Panc1 (cell line): ENCODE measurements at regions not wholly inside any gene's neighbourhood (a gene's known extent, or its start where the extent isn't known, plus 50 kb on each side); places are given as distances from the start of the nearest gene placed in this dataset.

ENCODE experiments used
- ATAC-seq: fragments of 200-7000 bp; cut with Tn5 transposase; 2 replicates; pipeline ENCODE4 v1.9.1; 2020; ENCODE audit warnings: mild to moderate bottlenecking, moderate library complexity
- BruUV-seq: library from RNA; stranded (reverse); fragments of 400-500 nt; replicated peaks from 2 replicates; lab custom pipeline; 2021; lab: Mats Ljungman, UMichigan
- CTCF ChIA-PET: fragments of 300-600 bp; sonication (Branson Sonifier 250); formaldehyde crosslinking; loops from one replicate; lab custom pipeline; 2022; ENCODE audit warnings: antibody characterized with exemption; lab: Charles Lee
- POLR2A ChIA-PET: fragments of 300-600 bp; sonication (Branson Sonifier 250); formaldehyde crosslinking; loops from one replicate; lab custom pipeline; 2022; ENCODE audit warnings: antibody characterized with exemption; lab: Charles Lee
- DNase-seq: peaks from one replicate; pipeline ENCODE4 v3.0.0-alpha.2; 2010; ENCODE audit warnings: low read depth, low spot score
- H3K27ac ChIP-seq: 2 replicates; pipeline ENCODE4 v1.5.1; 2011; ENCODE audit warnings: mild to moderate bottlenecking, low read length, inconsistent platforms
- H3K27me3 ChIP-seq: fragments of 200-500 bp; sonication (Bioruptor generic); 2 replicates; pipeline ENCODE4 v1.6.0; 2014; ENCODE audit warnings: low read length, inconsistent platforms; ENCODE audit not compliant: control insufficient read depth, insufficient read depth
- H3K36me3 ChIP-seq: fragments of 200-500 bp; sonication (Bioruptor generic); 2 replicates; pipeline ENCODE4 v1.5.1; 2014; ENCODE audit warnings: inconsistent platforms, mild to moderate bottlenecking, low read length, moderate library complexity; ENCODE audit not compliant: control insufficient read depth, insufficient read depth
- H3K4me1 ChIP-seq: 2 replicates; pipeline ENCODE4 v1.5.1; 2011; ENCODE audit warnings: inconsistent platforms, mild to moderate bottlenecking, low read length, moderate library complexity; ENCODE audit not compliant: control insufficient read depth, insufficient read depth
- H3K4me3 ChIP-seq, 2 experiments: 2 replicates each; pipeline ENCODE4 v1.5.1; 2011 to 2012; ENCODE audit warnings: low read depth in 2 of 2, low read length in 2 of 2, mild to moderate bottlenecking in 2 of 2, inconsistent platforms in 1 of 2, moderate library complexity in 1 of 2
- H3K9me3 ChIP-seq: fragments of 200-500 bp; sonication (Bioruptor generic); 2 replicates; pipeline ENCODE4 v1.5.1; 2014; ENCODE audit warnings: low read depth, mild to moderate bottlenecking, inconsistent platforms, low read length, moderate library complexity; ENCODE audit not compliant: control insufficient read depth, insufficient read depth
- POLR2AphosphoS5 ChIP-seq: IDR thresholded peaks from 2 replicates; pipeline ENCODE4 v1.6.1; 2012; ENCODE audit warnings: mild to moderate bottlenecking, low read depth, low read length, moderate library complexity
- SIN3A ChIP-seq: IDR thresholded peaks from 2 replicates; pipeline ENCODE4 v1.6.1; 2012; ENCODE audit warnings: low read depth, mild to moderate bottlenecking, low read length, moderate library complexity, borderline replicate concordance; ENCODE audit not compliant: insufficient read depth
- TCF7L2 ChIP-seq: IDR thresholded peaks from 2 replicates; pipeline ENCODE4 v1.6.1; 2011; ENCODE audit warnings: mild to moderate bottlenecking, low read depth, low read length, inconsistent platforms
- in situ Hi-C: cut with HindIII; loops from 2 replicates; pipeline ENCODE4 v1.10.0; 2016; ENCODE audit warnings: low sequenced_read_pairs, low pct_unique_long_range_greater_than_20kb
- intact Hi-C: fragments of 100-400 bp; cut with micrococcal nuclease; formaldehyde crosslinking; loops from one replicate; pipeline ENCODE4 v1.10.0; 2022; ENCODE audit not compliant: unreplicated experiment
- TF ChIP-seq, protein P1 (sequence below): fragments of 450-650 bp; IDR thresholded peaks from 2 replicates; pipeline ENCODE4 v1.5.1; 2017; ENCODE audit warnings: mild to moderate bottlenecking
- TF ChIP-seq, protein P2 (sequence below), 2 experiments: IDR thresholded peaks; 2 replicates each; pipeline ENCODE4 v1.6.1; 2011 to 2012; ENCODE audit warnings: low read depth in 2 of 2, control low read depth in 1 of 2, low read length in 1 of 2, mild to moderate bottlenecking in 1 of 2, moderate library complexity in 1 of 2; ENCODE audit not compliant: insufficient read depth in 1 of 2

DNA sequence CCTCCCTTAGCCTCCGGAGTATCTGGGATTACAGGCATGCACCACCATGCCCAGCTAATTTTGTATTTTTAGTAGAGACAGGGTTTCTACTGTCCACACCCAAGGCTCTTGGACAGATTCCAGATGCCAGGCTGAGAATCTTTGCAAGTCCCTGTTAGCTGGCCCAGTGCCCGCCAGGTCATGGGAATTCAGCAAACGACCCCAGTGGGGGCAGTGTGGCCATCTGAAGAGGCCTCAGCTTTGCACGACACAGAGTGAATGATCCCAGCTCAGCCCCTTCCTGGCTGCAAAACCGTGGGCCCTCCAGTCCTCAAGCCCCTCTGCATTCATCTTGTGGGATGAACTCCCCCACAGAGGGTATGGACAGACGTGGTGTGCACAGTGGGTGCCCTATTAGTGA lies 179.5 kb upstream of the ID2 start:
- no peaks in the 10 kb centered on the region; the same call in 1 of the 2 replicates for H3K4me1 ChIP-seq
- intact Hi-C loops, result no loop called here
- no TSS peak for BruUV-seq
- no peaks in the 10 kb centered on the region; the same call in 1 of the 2 replicates for H3K27me3 ChIP-seq
- no peak for ATAC-seq
- no peak overlapping the region for H3K4me3 ChIP-seq
- H3K9me3 ChIP-seq, result no peaks in the 10 kb centered on the region
- TF ChIP-seq TCF7L2, result no peak
- TF ChIP-seq POLR2AphosphoS5, result no peak
- no peak for TF ChIP-seq SIN3A
- TF ChIP-seq, protein P1, sequence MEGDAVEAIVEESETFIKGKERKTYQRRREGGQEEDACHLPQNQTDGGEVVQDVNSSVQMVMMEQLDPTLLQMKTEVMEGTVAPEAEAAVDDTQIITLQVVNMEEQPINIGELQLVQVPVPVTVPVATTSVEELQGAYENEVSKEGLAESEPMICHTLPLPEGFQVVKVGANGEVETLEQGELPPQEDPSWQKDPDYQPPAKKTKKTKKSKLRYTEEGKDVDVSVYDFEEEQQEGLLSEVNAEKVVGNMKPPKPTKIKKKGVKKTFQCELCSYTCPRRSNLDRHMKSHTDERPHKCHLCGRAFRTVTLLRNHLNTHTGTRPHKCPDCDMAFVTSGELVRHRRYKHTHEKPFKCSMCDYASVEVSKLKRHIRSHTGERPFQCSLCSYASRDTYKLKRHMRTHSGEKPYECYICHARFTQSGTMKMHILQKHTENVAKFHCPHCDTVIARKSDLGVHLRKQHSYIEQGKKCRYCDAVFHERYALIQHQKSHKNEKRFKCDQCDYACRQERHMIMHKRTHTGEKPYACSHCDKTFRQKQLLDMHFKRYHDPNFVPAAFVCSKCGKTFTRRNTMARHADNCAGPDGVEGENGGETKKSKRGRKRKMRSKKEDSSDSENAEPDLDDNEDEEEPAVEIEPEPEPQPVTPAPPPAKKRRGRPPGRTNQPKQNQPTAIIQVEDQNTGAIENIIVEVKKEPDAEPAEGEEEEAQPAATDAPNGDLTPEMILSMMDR, result no peak
- TF ChIP-seq, protein P2, sequence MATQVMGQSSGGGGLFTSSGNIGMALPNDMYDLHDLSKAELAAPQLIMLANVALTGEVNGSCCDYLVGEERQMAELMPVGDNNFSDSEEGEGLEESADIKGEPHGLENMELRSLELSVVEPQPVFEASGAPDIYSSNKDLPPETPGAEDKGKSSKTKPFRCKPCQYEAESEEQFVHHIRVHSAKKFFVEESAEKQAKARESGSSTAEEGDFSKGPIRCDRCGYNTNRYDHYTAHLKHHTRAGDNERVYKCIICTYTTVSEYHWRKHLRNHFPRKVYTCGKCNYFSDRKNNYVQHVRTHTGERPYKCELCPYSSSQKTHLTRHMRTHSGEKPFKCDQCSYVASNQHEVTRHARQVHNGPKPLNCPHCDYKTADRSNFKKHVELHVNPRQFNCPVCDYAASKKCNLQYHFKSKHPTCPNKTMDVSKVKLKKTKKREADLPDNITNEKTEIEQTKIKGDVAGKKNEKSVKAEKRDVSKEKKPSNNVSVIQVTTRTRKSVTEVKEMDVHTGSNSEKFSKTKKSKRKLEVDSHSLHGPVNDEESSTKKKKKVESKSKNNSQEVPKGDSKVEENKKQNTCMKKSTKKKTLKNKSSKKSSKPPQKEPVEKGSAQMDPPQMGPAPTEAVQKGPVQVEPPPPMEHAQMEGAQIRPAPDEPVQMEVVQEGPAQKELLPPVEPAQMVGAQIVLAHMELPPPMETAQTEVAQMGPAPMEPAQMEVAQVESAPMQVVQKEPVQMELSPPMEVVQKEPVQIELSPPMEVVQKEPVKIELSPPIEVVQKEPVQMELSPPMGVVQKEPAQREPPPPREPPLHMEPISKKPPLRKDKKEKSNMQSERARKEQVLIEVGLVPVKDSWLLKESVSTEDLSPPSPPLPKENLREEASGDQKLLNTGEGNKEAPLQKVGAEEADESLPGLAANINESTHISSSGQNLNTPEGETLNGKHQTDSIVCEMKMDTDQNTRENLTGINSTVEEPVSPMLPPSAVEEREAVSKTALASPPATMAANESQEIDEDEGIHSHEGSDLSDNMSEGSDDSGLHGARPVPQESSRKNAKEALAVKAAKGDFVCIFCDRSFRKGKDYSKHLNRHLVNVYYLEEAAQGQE (IDR thresholded peaks at IDR 0.05; ENCODE audit: insufficient read depth in 1 of 2, low read depth in 2 of 2, low read length in 1 of 2), result no peak
- CTCF ChIA-PET, result no interaction called here
- in situ Hi-C loops, result no loop called here
- H3K36me3 ChIP-seq, result no peaks in the 10 kb centered on the region
- POLR2A ChIA-PET, result interaction anchor here (0.7 kb wide), 1 partner anchor 9 kb away, joined by 4 read pairs; no protein-coding TSS in a partner anchor
- H3K27ac ChIP-seq, result no peak overlapping the region
- no peak for DNase-seq

DNA sequence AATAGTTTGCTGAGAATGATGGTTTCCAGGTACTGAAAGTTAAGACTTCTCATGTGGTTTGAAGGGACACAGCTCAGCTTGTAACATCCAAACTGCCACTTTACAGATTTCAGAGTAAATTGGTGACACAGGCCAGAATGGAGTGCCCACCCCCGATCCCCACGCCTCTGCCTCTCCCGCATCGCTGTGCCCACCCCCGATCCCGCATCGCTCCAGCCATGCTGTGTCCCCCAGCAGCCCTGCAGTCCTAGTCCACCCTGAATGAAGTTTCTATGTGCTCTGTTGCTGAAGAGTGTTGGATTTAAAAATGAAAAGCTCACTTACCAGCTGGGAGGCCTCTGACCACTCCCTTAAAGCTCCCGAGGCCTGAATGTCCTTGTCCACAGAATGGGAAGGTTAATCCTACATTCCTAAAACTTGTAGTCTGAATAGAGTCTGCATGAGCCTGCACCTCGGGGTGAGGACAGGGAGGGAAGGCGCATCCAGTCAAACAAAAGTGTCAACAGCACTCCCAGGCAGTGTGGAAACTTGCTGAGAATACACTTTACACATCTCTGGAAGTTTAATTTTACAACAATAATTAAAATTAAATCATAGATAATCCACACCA lies 176.4 kb upstream of the ID2 start:
- ATAC-seq, result no peak
- CTCF ChIA-PET, result no interaction called here

More for the DNA sequence above, 176.4 kb upstream of the ID2 start:
- in situ Hi-C loops, result no loop called here
- Histone ChIP-seq H3K4me1 (no peaks in the 10 kb centered on the region; the same call in 1 of the 2 replicates), H3K27ac (no peak overlapping the region), H3K36me3 (no peaks in the 10 kb centered on the region), H3K27me3 (no peaks in the 10 kb centered on the region; the same call in 1 of the 2 replicates), H3K9me3 (no peaks in the 10 kb centered on the region), H3K4me3 (no peak overlapping the region)
- POLR2A ChIA-PET, result no interaction called here
- DNase-seq, result no peak
- intact Hi-C loops, result no loop called here
- TF ChIP-seq TCF7L2, result no peak
- no peak for TF ChIP-seq SIN3A
- TF ChIP-seq, protein P2 (IDR thresholded peaks at IDR 0.05; ENCODE audit: insufficient read depth in 1 of 2, low read depth in 2 of 2, low read length in 1 of 2), result no peak
- TF ChIP-seq, protein P1, result no peak
- TF ChIP-seq POLR2AphosphoS5, result no peak
- no TSS peak for BruUV-seq
